HG03159 (cell line): ENCODE measurements at regions not wholly inside any gene's neighbourhood (a gene's known extent, or its start where the extent isn't known, plus 50 kb on each side); places are given as distances from the start of the nearest gene placed in this dataset.

ENCODE experiments used
- ATAC-seq: cut with Tn5 transposase; IDR thresholded peaks from one replicate; pipeline ENCODE4 v1.9.1; 2021; ENCODE audit warnings: mild to moderate bottlenecking, moderate library complexity; ENCODE audit not compliant: unreplicated experiment

- ATAC-seq: no peak
Observed at GRCh38 chr5:133806847-133807246, 161.6 kb downstream of the C5orf15 start.

- no peak for ATAC-seq
Observed at GRCh38 chr5:133801955-133802751, 166.3 kb downstream of the C5orf15 start.

- no peak for ATAC-seq
Observed at GRCh38 chr5:133801431-133801830, 167.0 kb downstream of the C5orf15 start.

- ATAC-seq: no peak
Observed at GRCh38 chr5:133799571-133800237, 168.7 kb downstream of the C5orf15 start.

GRCh38 chr5:133797167-133797566, 171.3 kb downstream of the C5orf15 start:
- ATAC-seq: no peak

GRCh38 chr5:133796186-133796585, 172.2 kb downstream of the C5orf15 start:
- no peak for ATAC-seq

- no peak for ATAC-seq
Observed at GRCh38 chr5:133794771-133795415, 173.5 kb downstream of the C5orf15 start.

GRCh38 chr5:133793756-133794465, 174.5 kb downstream of the C5orf15 start:
- no peak for ATAC-seq

- ATAC-seq: no peak
Observed at GRCh38 chr5:133792655-133793054, 175.8 kb downstream of the C5orf15 start.

- no peak for ATAC-seq
Observed at GRCh38 chr5:133792024-133792423, 176.4 kb downstream of the C5orf15 start.

- no peak for ATAC-seq
Observed at GRCh38 chr5:133790898-133791297, 177.5 kb downstream of the C5orf15 start.

- ATAC-seq: no peak
Observed at GRCh38 chr5:133789428-133789827, 177.1 kb upstream of the FSTL4 start.

- no peak for ATAC-seq
Observed at GRCh38 chr5:133788121-133788520, 175.8 kb upstream of the FSTL4 start.

GRCh38 chr5:133786420-133786819, 174.1 kb upstream of the FSTL4 start:
- no peak for ATAC-seq

GRCh38 chr5:133785182-133785581, 172.8 kb upstream of the FSTL4 start:
- ATAC-seq: no peak

GRCh38 chr5:133783481-133783880, 171.1 kb upstream of the FSTL4 start:
- ATAC-seq: no peak

GRCh38 chr5:133782736-133783135, 170.4 kb upstream of the FSTL4 start:
- no peak for ATAC-seq

- no peak for ATAC-seq
Observed at GRCh38 chr5:133781436-133782225, 169.3 kb upstream of the FSTL4 start.

GRCh38 chr5:133780619-133781280, 168.4 kb upstream of the FSTL4 start:
- ATAC-seq: no peak
